ENCODE measurements at regions not wholly inside any gene's neighbourhood (a gene's known extent, or its start where the extent isn't known, plus 50 kb on each side); places are given as distances from the start of the nearest gene placed in this dataset.

DNA sequence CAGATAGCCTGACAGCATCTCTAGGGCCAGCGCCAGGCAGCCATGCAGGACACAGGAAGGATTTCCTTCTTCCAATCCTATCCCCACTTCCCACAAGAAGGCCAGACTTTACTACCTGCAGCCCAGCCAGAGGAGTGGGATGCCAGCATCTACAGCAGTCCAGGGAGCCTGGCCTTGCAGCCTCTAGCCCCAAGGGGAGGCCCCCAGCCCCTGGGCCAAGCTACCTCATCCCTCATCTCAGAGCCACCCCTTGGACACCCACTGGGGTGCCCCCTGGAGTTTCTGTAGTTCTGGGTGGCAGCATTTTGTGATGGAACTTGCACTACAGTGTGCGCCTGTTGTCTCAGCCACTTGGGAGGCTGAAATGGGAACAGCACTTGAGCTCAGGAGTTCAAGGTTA, 170.8 kb upstream of the PODXL start:
- no peak for DNase-seq (ENCODE audit: extremely low spot score)

DNA sequence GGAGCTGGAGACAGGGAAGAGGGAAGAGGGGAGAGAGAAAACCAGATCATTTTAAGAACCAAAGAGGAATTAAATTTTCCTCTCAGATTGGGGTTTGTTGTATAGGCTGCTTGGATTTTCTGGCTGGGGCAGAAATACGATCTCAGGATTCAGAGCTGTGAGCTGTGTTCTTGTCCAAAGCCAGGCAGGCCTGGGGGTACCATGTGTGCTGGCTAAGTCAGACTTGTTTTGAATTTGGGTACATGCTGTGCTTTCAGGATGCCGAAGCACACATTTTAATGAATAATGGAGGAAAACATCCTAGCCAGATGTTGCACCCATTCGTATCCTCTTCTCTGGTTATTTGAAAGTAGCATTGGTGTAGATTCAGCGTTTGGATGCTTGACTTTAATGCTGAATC, 170.3 kb upstream of the PODXL start:
- 76% methylated on average over 4 of the region's 4 CpGs for WGBS

More for the DNA sequence above, 170.8 kb upstream of the PODXL start:
- Histone ChIP-seq H3K27ac (ENCODE audit: low read depth) (no peak overlapping the region), H3K4me1 (ENCODE audit: insufficient read depth) (no peaks in the 10 kb centered on the region), H3K4me3 (ENCODE audit: low read depth, low read length) (no peak overlapping the region), H3K36me3 (ENCODE audit: insufficient read depth) (no peaks in the 10 kb centered on the region)
- WGBS = 92% methylated on average over 2 of the region's 2 CpGs

DNA sequence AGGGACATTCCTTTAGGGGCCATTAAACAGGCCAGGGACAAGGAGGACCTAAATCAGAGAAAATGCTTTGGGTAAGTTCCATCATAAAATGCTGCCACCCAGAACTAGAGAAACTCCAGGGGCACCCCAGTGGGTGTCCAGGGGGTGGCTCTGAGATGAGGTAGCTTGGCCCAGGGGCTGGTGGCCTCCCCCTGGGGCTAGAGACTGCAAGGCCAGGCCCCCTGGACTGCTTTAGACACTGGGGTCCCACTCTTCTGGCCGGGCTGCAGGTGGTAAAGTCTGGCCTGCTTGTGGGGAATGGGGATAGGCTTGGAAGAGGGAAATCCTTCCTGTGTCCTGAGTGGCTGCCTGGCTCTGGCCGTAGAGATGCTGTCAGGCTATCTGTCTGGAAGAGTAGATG, 169.6 kb upstream of the PODXL start:
- Histone ChIP-seq H3K36me3 (ENCODE audit: insufficient read depth) (no peaks in the 10 kb centered on the region), H3K4me3 (ENCODE audit: low read depth, low read length) (no peak overlapping the region), H3K27ac (ENCODE audit: low read depth) (no peak overlapping the region), H3K4me1 (ENCODE audit: insufficient read depth) (no peaks in the 10 kb centered on the region)
- 74% methylated on average over 2 of the region's 2 CpGs for WGBS
- no peak for DNase-seq (ENCODE audit: extremely low spot score)

More for the DNA sequence above, 170.3 kb upstream of the PODXL start:
- H3K27ac ChIP-seq (ENCODE audit: low read depth) = no peak overlapping the region
- H3K36me3 ChIP-seq (ENCODE audit: insufficient read depth) = no peaks in the 10 kb centered on the region
- no peak for DNase-seq (ENCODE audit: extremely low spot score)
- H3K4me1 ChIP-seq (ENCODE audit: insufficient read depth) = no peaks in the 10 kb centered on the region
- no peak overlapping the region for H3K4me3 ChIP-seq (ENCODE audit: low read depth, low read length)

DNA sequence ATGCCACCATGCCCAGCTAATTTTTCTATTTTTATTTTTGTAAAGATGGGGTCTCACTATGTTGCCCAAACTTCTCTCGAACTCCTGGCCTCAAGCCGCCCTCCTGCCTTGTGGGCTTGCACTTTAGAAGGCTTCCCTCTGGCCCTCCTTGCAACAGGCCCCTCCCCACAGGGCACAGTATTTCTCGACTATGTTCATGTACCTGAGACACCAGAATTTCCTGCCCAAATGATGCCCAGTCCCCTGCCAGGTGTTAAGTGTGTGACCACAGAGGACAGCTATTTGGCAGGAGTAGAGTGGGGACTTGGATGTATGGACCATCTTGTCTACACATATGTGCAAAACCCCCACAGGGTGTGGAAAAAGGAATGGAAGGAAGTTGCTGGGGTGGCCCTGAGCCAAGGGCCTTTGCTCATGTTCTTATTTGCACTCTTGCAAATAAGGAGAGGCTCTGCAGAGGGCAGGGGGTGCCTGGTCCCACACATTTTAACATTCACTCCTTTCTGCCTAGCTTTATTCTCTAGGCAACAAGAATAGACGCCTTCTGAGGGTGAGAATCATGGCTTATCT, 168.4 kb upstream of the PODXL start:
- 82% methylated on average over 4 of the region's 4 CpGs for WGBS
- Histone ChIP-seq H3K27ac (ENCODE audit: low read depth) (no peak overlapping the region), H3K36me3 (ENCODE audit: insufficient read depth) (no peaks in the 10 kb centered on the region), H3K4me3 (ENCODE audit: low read depth, low read length) (no peak overlapping the region), H3K4me1 (ENCODE audit: insufficient read depth) (no peaks in the 10 kb centered on the region)
- DNase-seq (ENCODE audit: extremely low spot score) = no peak

DNA sequence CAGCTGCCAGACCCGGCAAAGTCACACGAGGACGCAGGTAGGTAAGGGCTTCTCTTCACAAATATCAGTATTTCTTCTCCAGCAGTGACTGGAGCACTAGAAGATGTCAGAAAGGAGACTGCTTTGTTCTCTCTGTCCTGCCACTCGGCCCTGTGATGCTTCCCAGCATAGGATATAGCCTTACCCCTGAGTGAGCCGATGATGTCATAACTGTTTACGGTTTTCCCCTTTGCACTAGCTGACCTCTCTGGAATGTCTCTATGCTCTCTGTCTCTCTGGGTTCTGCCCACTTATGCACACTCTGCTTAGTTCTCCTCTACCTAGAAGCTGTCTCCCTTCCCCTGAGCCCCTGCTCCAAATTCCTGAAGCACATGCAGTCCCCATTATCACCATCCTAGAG, 167.5 kb upstream of the PODXL start:
- 38% methylated on average over 6 of the region's 6 CpGs for WGBS
- no peaks in the 10 kb centered on the region for H3K36me3 ChIP-seq (ENCODE audit: insufficient read depth)
- no peaks in the 10 kb centered on the region for H3K4me1 ChIP-seq (ENCODE audit: insufficient read depth)
- no peak overlapping the region for H3K27ac ChIP-seq (ENCODE audit: low read depth)
- no peak overlapping the region for H3K4me3 ChIP-seq (ENCODE audit: low read depth, low read length)
- no peak for DNase-seq (ENCODE audit: extremely low spot score)

DNA sequence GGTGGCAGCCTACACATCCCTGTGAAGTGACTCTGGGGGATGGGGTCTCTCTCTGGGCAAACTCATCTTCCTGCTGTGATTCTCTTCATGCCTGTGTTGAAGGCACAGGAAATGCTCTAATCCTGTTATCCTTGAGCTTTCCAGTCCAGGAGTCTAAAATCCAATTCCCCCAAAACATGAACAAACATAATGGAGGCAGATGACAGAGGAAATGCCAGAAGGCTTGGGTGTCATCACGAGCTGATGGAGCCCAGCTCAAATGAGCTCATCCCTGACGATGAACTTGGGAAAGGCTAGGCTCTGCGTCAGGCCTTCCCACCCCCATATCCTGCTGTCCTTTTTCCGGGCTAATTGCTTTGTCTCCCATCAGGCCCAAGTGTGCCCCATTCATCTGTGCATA, 165.9 kb upstream of the PODXL start:
- Histone ChIP-seq H3K4me1 (ENCODE audit: insufficient read depth) (no peaks in the 10 kb centered on the region), H3K36me3 (ENCODE audit: insufficient read depth) (no peaks in the 10 kb centered on the region), H3K27ac (ENCODE audit: low read depth) (no peak overlapping the region), H3K4me3 (ENCODE audit: low read depth, low read length) (no peak overlapping the region)
- WGBS = 58% methylated on average over 4 of the region's 4 CpGs
- DNase-seq (ENCODE audit: extremely low spot score) = no peak

DNA sequence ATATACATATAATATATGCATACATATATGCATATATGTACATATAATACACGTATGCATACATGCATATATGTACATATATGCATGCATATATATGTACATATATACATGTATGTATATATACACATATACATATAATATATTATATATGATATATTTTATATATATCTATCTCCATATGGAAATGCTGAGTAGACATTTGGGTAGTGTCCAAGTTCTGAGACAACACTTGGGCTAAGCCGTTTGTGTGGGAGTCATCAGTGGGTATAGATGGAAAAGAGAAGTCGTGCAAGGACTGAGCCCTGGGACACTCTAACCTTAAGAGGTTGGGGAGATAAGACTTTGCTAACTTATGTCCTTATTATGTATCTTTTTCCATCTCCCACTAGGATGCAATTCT, 165.2 kb upstream of the PODXL start:
- 59% methylated on average over 3 of the region's 3 CpGs for WGBS
- no peaks in the 10 kb centered on the region for H3K36me3 ChIP-seq (ENCODE audit: insufficient read depth)
- DNase-seq (ENCODE audit: extremely low spot score) = no peak
- H3K4me3 ChIP-seq (ENCODE audit: low read depth, low read length) = no peak overlapping the region
- H3K27ac ChIP-seq (ENCODE audit: low read depth) = no peak overlapping the region
- H3K4me1 ChIP-seq (ENCODE audit: insufficient read depth) = no peaks in the 10 kb centered on the region

DNA sequence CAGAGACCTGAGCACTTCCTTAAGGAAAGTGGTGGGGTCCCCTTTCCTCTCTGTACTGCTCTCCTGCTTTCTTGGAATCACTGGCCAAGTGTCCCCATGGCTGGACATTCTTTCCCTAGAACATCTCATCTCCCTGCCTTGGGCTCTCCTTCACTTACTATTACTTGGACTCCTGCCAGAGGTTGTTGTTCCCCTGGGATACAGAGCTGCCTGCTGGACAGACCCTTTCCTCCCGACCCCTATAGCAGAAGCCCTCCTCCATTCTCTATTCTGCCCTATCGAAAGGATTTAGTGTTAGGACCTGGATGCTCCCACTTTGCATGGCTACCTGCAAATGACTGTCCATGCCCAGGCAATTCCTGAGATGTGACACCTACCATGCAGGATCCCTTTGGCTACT, 164.3 kb upstream of the PODXL start:
- Histone ChIP-seq H3K36me3 (ENCODE audit: insufficient read depth) (no peaks in the 10 kb centered on the region), H3K27ac (ENCODE audit: low read depth) (no peak overlapping the region), H3K4me1 (ENCODE audit: insufficient read depth) (no peaks in the 10 kb centered on the region), H3K4me3 (ENCODE audit: low read depth, low read length) (no peak overlapping the region)
- no peak for DNase-seq (ENCODE audit: extremely low spot score)
- 80% methylated on average over 2 of the region's 2 CpGs for WGBS

DNA sequence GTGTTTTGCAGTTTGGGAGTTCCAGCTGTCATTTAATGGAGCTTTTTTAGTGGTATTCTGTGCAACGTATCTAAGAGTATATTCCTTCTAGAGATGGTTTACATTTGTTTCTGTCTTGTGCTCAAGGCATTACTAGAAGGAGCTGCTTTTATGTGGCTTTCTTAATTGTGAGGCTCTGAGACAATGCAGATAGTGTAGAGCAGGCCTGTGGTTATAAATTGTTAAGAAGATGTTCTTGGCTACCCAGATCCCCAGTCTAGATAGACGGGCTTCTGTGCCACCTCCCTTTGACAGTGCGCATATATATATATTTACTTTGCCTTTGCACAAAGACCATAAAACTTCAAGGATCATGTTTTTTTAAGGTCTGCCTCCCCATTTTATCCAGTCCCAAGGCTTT, 160.8 kb upstream of the PODXL start:
- Histone ChIP-seq H3K27ac (ENCODE audit: low read depth) (no peak overlapping the region), H3K4me3 (ENCODE audit: low read depth, low read length) (no peak overlapping the region)
- WGBS = 60% methylated on average over 3 of the region's 3 CpGs

DNA sequence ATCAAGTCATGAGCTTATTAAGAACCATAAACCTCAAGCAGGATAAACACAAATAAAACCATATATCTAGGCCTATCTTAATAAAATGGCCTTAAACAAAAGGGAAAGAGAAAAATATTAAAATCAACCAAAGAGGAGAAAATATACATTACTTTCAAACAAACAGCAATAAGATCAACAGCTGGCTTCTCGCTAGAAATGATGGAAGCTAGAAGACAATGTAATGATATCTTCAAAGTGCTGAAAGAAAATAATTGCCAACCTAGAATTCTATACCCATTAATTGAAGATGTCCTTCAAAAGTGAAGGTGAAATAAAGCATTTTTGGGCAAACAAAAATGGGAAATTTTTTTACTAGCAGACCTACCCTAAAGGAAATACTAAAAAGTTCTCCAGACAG, 142.9 kb upstream of the PODXL start:
- 93% methylated on average over 1 of the region's 1 CpG for WGBS
- DNase-seq (ENCODE audit: extremely low spot score) = no peak
- no peaks in the 10 kb centered on the region for H3K36me3 ChIP-seq (ENCODE audit: insufficient read depth)

More for the DNA sequence above, 160.8 kb upstream of the PODXL start:
- H3K4me1 ChIP-seq (ENCODE audit: insufficient read depth) = no peaks in the 10 kb centered on the region
- DNase-seq (ENCODE audit: extremely low spot score) = no peak
- no peaks in the 10 kb centered on the region for H3K36me3 ChIP-seq (ENCODE audit: insufficient read depth)

DNA sequence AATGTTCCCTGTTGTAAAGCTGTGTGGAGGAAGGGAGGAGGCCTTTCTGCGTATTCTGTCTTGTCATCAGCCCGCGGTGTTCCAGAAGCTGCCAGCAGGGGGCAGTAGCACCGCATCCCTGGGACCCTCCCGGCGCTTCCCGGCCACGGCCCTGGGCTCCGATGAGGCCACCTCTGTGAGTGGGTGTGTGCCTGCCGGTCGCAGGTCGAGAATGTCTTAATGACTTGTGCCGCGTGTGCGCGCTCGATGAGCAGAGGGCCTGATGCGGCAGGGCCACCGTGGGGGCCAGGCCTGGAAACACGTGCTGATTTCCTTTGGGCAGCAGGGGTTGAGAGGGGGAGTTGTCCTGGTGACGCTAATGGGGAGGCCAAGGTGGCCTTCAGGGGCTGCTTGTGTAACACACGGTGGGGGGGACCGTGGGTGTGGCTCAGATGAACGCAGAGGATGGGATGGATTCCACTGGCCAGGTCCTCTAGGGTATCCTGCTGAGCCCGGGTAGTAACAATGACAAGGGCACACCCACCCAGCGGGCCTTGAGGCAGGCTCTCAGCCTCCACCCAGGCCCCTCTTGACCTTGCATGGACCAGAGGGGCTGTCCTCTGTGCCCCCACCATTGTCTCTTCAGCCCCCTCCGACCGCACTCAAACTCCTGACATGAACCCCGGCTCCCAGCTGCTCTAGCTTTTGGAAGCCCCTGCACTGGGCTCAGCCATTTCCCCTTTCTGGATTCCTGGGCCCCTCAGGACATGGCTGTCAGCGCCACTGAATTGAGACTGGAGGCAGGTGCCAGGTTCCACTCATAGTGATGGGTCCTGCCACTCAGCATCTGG, 135.9 kb upstream of the PODXL start:
- 25% methylated on average over 30 of the region's 30 CpGs for WGBS
- DNase-seq (ENCODE audit: extremely low spot score) = no peak
- no peaks in the 10 kb centered on the region for H3K36me3 ChIP-seq (ENCODE audit: insufficient read depth)

More for the DNA sequence above, 142.9 kb upstream of the PODXL start:
- H3K4me1 ChIP-seq (ENCODE audit: insufficient read depth) = no peaks in the 10 kb centered on the region
- no peak overlapping the region for H3K27ac ChIP-seq (ENCODE audit: low read depth)
- no peak overlapping the region for H3K4me3 ChIP-seq (ENCODE audit: low read depth, low read length)

DNA sequence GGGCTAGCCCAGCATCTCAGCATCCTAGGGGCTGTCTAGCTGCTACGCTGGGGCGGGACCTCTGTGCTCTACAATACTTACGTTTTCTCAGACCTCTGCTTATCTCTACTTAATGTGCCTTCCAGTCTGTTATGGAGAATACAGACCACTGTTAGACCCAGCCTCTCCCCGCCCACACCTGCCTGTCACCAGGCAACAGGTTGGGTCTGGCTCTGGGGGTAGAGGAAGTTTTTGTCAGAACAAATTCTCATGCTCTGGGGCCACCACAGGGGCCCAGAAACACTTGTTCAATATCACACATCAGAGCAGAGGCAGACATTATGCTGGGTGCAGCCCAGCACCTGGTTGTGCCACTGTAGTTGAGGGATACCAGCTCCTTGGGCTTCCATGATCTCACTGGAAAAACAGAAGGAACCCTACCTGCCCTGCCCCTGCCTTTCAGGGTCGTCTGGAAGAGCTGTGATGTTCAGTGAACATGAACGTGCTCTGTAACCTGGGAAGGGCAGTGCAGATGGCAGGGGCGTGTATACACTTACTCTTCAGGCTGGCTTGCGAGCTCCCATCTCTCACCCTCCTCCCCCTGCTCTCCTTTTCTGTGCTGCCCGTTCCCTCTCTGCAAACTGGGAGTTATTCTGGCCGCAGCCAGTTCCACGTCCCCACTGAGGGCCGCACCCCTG, 135.2 kb upstream of the PODXL start:
- Histone ChIP-seq H3K36me3 (ENCODE audit: insufficient read depth) (no peaks in the 10 kb centered on the region), H3K4me1 (ENCODE audit: insufficient read depth) (no peaks in the 10 kb centered on the region), H3K27ac (ENCODE audit: low read depth) (no peak overlapping the region), H3K4me3 (ENCODE audit: low read depth, low read length) (no peak overlapping the region)
- DNase-seq (ENCODE audit: extremely low spot score) = no peak
- WGBS = 44% methylated on average over 12 of the region's 12 CpGs

More for the DNA sequence above, 135.9 kb upstream of the PODXL start:
- H3K4me3 ChIP-seq (ENCODE audit: low read depth, low read length) = no peak overlapping the region
- H3K4me1 ChIP-seq (ENCODE audit: insufficient read depth) = no peaks in the 10 kb centered on the region
- H3K27ac ChIP-seq (ENCODE audit: low read depth) = no peak overlapping the region

DNA sequence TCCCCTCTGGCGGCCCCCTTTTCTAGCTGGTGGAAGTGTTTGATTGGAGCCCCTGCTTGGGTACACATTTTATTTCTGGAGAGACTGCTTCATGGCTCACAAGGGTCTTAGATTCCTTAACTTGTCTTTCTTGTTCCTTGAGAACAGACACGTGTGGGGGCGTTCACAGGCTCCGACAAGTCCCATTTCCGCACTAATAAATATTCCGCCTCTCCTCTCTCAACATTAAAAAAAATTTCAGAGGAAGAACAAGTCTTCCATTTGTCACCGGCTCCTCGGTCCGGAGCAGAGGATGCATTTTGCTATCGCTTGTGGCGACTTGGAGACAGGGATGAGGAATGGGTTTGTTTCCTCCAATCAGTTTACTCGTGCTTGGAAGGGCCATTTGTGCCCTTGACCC, 134.0 kb upstream of the PODXL start:
- Histone ChIP-seq H3K4me1 (ENCODE audit: insufficient read depth) (no peaks in the 10 kb centered on the region), H3K27ac (ENCODE audit: low read depth) (no peak overlapping the region), H3K4me3 (ENCODE audit: low read depth, low read length) (no peak overlapping the region), H3K36me3 (ENCODE audit: insufficient read depth) (no peaks in the 10 kb centered on the region)
- DNase-seq (ENCODE audit: extremely low spot score) = no peak
- 76% methylated on average over 12 of the region's 12 CpGs for WGBS

DNA sequence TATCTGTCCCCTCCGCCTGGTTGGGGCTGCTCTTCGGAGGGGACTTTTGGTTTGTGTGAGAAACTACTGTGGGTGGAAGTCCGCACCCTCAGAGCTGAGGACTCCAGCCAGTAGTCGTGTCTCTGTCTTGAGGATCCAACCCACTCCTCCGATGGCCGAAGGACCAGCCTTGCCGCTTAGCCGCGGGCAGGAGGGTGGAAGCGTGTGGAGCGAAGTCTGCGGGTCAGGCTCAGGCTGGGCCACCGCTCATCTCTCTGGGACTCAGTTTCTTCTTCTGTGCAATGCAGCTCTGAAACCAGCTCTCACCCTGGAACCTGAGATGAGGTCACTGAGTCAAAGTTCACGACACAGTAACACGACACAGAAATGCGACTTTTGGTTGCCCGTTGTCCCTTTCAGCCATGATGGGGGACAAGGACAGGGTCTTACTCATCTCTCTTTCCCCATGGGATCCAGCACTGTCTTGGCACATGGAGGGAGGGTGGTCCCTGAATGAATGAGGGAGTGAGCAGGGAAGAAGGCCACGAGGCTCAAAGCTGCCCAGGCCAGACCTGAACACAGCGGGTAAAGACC, 133.3 kb upstream of the PODXL start:
- WGBS = 85% methylated on average over 19 of the region's 19 CpGs
- no peaks in the 10 kb centered on the region for H3K4me1 ChIP-seq (ENCODE audit: insufficient read depth)
- H3K4me3 ChIP-seq (ENCODE audit: low read depth, low read length) = no peak overlapping the region
- no peaks in the 10 kb centered on the region for H3K36me3 ChIP-seq (ENCODE audit: insufficient read depth)
- DNase-seq (ENCODE audit: extremely low spot score) = no peak
- no peak overlapping the region for H3K27ac ChIP-seq (ENCODE audit: low read depth)

All from urinary bladder (tissue), 3 donors.